GM23338 (cell line): ENCODE measurements at regions not wholly inside any gene's neighbourhood (a gene's known extent, or its start where the extent isn't known, plus 50 kb on each side); places are given as distances from the start of the nearest gene placed in this dataset.

Experiments used
- CTCF ChIP-seq, 2 experiments: fragments of 200-600 bp in 1 of 2; sonication (generic) in 1 of 2; conservative IDR thresholded peaks; 2 replicates each; pipeline versions ENCODE4 v1.5.1 to v1.6.1; 2016 to 2017; ENCODE audit warnings: antibody characterized with exemption in 2 of 2, low read depth in 2 of 2, mild to moderate bottlenecking in 2 of 2, moderate library complexity in 1 of 2
- POLR2AphosphoS5 ChIP-seq: IDR thresholded peaks from 2 replicates; pipeline ENCODE4 v1.6.1; 2016; ENCODE audit warnings: antibody characterized with exemption, low read depth
- ZNF331 ChIP-seq: fragments of 250-450 bp; sonication (Bioruptor Pico); IDR thresholded peaks from 2 replicates; pipeline ENCODE4 v1.5.0; 2020; ENCODE audit warnings: low read depth, mild to moderate bottlenecking, moderate library complexity

DNA sequence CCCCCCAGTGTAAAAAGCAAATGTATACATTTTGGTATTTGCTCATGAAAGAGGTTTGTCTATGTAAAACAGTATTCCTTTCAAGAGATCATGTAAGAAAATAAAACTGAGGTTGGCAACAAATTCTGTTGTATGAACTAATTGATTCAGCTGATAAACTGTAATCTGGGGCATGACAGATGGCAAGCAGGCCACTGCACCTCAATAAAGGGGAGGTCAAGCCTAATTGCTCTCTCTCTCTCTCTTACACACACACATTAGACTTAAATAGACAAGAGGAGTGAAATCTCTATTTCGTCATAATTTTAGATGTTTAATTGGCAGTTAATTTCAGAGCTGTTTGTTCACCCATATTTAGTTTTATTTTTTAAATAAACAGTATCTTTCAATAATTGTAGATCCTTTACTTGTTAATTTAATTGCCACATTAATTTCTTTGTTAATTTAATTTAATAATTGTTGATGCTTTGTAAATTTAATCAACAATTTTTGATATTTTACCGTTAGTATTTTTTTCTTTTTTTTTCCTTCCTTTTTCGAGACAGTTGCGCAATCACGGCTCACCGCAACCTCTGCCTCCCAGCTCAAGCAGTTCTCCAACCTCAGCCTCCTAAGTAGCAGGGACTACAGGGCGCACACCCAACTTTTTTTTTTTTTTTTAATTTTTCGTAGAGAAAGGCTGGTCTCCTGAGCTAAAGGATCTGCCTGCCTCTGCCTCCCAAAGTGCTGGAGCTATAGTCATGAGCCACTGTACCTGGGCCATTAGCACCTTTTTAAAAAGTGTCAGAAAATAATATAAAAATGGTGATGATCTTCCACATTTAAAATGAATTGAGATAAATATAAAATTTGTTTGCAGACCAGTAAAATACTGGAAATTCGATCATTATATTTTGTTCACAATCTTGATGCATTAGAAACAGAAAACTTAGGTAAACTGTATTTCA lies 577.7 kb downstream of the SLC16A7 start:
- TF ChIP-seq CTCF (conservative IDR thresholded peaks at IDR 0.05; ENCODE audit: low read depth in 2 of 2) (no peak), ZNF331 (CRISPR knock-in tag) (no peak), POLR2AphosphoS5 (no peak)
